H1 (cell line): ENCODE measurements at regions not wholly inside any gene's neighbourhood (a gene's known extent, or its start where the extent isn't known, plus 50 kb on each side); places are given as distances from the start of the nearest gene placed in this dataset.

Source experiments
- CTCF ChIA-PET: fragments of 300-600 bp; sonication (Branson Sonifier 250); formaldehyde crosslinking; loops from one replicate; lab custom pipeline; 2021; ENCODE audit not compliant: partially characterized antibody; lab: Charles Lee
- POLR2A ChIA-PET: fragments of 300-600 bp; sonication (Branson Sonifier 250); formaldehyde crosslinking; loops from one replicate; lab custom pipeline; 2021; ENCODE audit warnings: inconsistent platforms; ENCODE audit not compliant: partially characterized antibody; lab: Charles Lee
- DNase-seq, 2 experiments: peaks; one replicate each; pipeline versions ENCODE4 v3.0.0 to v3.0.0-alpha.2; 2010 to 2022; ENCODE audit warnings: low spot score in 2 of 2, low read depth in 1 of 2, mixed read lengths in 1 of 2
- FAIRE-seq: peaks from 2 replicates; lab custom pipeline; 2011; peaks lifted over from hg19 to GRCh38; lab: Jason Lieb, UNC
- H2AFZ ChIP-seq: 2 replicates; pipeline ENCODE4 v1.8.1; 2012; ENCODE audit warnings: low read length, inconsistent platforms
- H2AK5ac ChIP-seq: 2 replicates; pipeline ENCODE4 v1.6.1; 2013; ENCODE audit warnings: low read depth, low read length
- H2BK120ac ChIP-seq: replicated peaks from 2 replicates; pipeline ENCODE3; 2013; ENCODE audit warnings: low read depth, low read length, inconsistent platforms
- H2BK12ac ChIP-seq: 2 replicates; pipeline ENCODE4 v1.6.1; 2013; ENCODE audit warnings: low read depth, low read length
- H2BK15ac ChIP-seq: 2 replicates; pipeline ENCODE4 v1.6.1; 2013; ENCODE audit warnings: low read length
- H2BK20ac ChIP-seq: 2 replicates; pipeline ENCODE4 v1.6.1; 2013; ENCODE audit warnings: low read length
- H2BK5ac ChIP-seq: 2 replicates; pipeline ENCODE4 v1.6.1; 2013; ENCODE audit warnings: low read depth, low read length
- H3K14ac ChIP-seq: 2 replicates; pipeline ENCODE4 v1.6.1; 2013; ENCODE audit warnings: inconsistent platforms; ENCODE audit not compliant: insufficient read length
- H3K18ac ChIP-seq: 2 replicates; pipeline ENCODE4 v1.6.1; 2013; ENCODE audit warnings: low read length; ENCODE audit errors: extremely low read depth
- H3K23ac ChIP-seq: 2 replicates; pipeline ENCODE4 v1.6.1; 2013; ENCODE audit warnings: inconsistent platforms; ENCODE audit not compliant: insufficient read length
- H3K23me2 ChIP-seq: 2 replicates; pipeline ENCODE4 v1.6.1; 2013; ENCODE audit warnings: low read depth, low read length
- H3K27ac ChIP-seq: 2 replicates; pipeline ENCODE4 v1.6.1; 2011; ENCODE audit warnings: low read depth, low read length, inconsistent platforms
- H3K27me3 ChIP-seq, 4 experiments: replicated peaks in 1 of 4; 1 replicate in 1 of 4; 2 replicates in 3 of 4; pipeline versions ENCODE4 v1.6.1 to v1.8.1; 2011 to 2013; ENCODE audit warnings: low read length in 3 of 4, mild to moderate bottlenecking in 3 of 4, inconsistent platforms in 2 of 4, mixed read lengths in 2 of 4, moderate library complexity in 1 of 4; ENCODE audit not compliant: control insufficient read depth in 3 of 4, insufficient read depth in 3 of 4; ENCODE audit errors: extremely low read depth in 1 of 4
- H3K36me3 ChIP-seq, 4 experiments: 2 replicates each; pipeline versions ENCODE4 v1.6.1 to v1.8.1; 2011 to 2013; ENCODE audit warnings: mild to moderate bottlenecking in 4 of 4, low read length in 3 of 4, moderate library complexity in 2 of 4, control low read depth in 1 of 4, inconsistent platforms in 1 of 4; ENCODE audit not compliant: insufficient read depth in 4 of 4, control insufficient read depth in 2 of 4
- H3K4ac ChIP-seq: replicated peaks from 2 replicates; pipeline ENCODE3; 2013; ENCODE audit warnings: low read length, low read depth, mixed read lengths, inconsistent platforms; ENCODE audit not compliant: insufficient read length
- H3K4me1 ChIP-seq, 4 experiments: replicated peaks in 1 of 4; 1 replicate in 1 of 4; 2 replicates in 3 of 4; pipeline versions ENCODE4 v1.6.1 to v1.8.1; 2011 to 2013; ENCODE audit warnings: low read length in 3 of 4, inconsistent platforms in 2 of 4, mixed read lengths in 1 of 4; ENCODE audit not compliant: insufficient read depth in 4 of 4, control insufficient read depth in 3 of 4
- H3K4me2 ChIP-seq, 2 experiments: 2 replicates each; pipeline versions ENCODE4 v1.6.1 to v1.8.1; 2011 to 2013; ENCODE audit warnings: low read depth in 2 of 2, low read length in 2 of 2, control low read depth in 1 of 2, inconsistent platforms in 1 of 2, mild to moderate bottlenecking in 1 of 2; ENCODE audit not compliant: insufficient read depth in 1 of 2
- H3K4me3 ChIP-seq, 4 experiments: fragments of 200-600, 300-600 bp in 1 of 4; sonication (generic), shearing (Covaris generic), sonication (Bioruptor Twin) in 1 of 4; 2 replicates each; pipeline versions ENCODE4 v1.5.1 to v1.8.1; 2011 to 2016; ENCODE audit warnings: low read length in 4 of 4, low read depth in 3 of 4, control low read depth in 2 of 4, inconsistent platforms in 2 of 4, mild to moderate bottlenecking in 2 of 4, mixed read lengths in 1 of 4, moderate library complexity in 1 of 4; ENCODE audit not compliant: insufficient read depth in 2 of 4; ENCODE audit errors: extremely low read depth in 1 of 4
- H3K56ac ChIP-seq: replicated peaks from 2 replicates; pipeline ENCODE3; 2013; ENCODE audit warnings: low read depth, mild to moderate bottlenecking, mixed read lengths, low read length, inconsistent platforms; ENCODE audit not compliant: insufficient read length
- H3K79me1 ChIP-seq: 2 replicates; pipeline ENCODE4 v1.6.1; 2013; ENCODE audit warnings: low read depth, low read length, control low read depth
- H3K79me2 ChIP-seq, 2 experiments: 2 replicates each; pipeline versions ENCODE4 v1.6.1 to v1.8.1; 2012 to 2013; ENCODE audit warnings: low read length in 2 of 2, mild to moderate bottlenecking in 2 of 2, inconsistent platforms in 1 of 2; ENCODE audit not compliant: insufficient read depth in 2 of 2, control insufficient read depth in 1 of 2
- H3K9ac ChIP-seq, 4 experiments: replicated peaks in 1 of 4; 1 replicate in 1 of 4; 2 replicates in 3 of 4; pipeline versions ENCODE4 v1.6.1 to v1.8.1; 2011 to 2013; ENCODE audit warnings: low read depth in 3 of 4, low read length in 3 of 4, control low read depth in 2 of 4, mild to moderate bottlenecking in 2 of 4, moderate library complexity in 2 of 4, inconsistent platforms in 1 of 4; ENCODE audit errors: extremely low read depth in 1 of 4
- H3K9me3 ChIP-seq, 2 experiments: 2 replicates each; pipeline versions ENCODE4 v1.6.1 to v1.8.1; 2012 to 2013; ENCODE audit warnings: mild to moderate bottlenecking in 2 of 2, moderate library complexity in 2 of 2, control low read depth in 1 of 2, inconsistent platforms in 1 of 2, low read depth in 1 of 2, low read length in 1 of 2, mixed read lengths in 1 of 2; ENCODE audit not compliant: insufficient read depth in 2 of 2
- H4K20me1 ChIP-seq, 2 experiments: replicated peaks in 1 of 2; 2 replicates each; pipeline versions ENCODE3 to v1.8.1; 2011 to 2013; ENCODE audit warnings: inconsistent platforms in 2 of 2, low read length in 2 of 2, mild to moderate bottlenecking in 1 of 2; ENCODE audit not compliant: insufficient read depth in 2 of 2, control insufficient read depth in 1 of 2
- H4K5ac ChIP-seq: 2 replicates; pipeline ENCODE4 v1.6.1; 2013; ENCODE audit warnings: low read length, low read depth, mixed read lengths, inconsistent platforms; ENCODE audit not compliant: insufficient read length
- H4K8ac ChIP-seq: 2 replicates; pipeline ENCODE4 v1.8.0; 2013; ENCODE audit warnings: mild to moderate bottlenecking, moderate library complexity, low read length, inconsistent platforms; ENCODE audit not compliant: insufficient read depth; ENCODE audit errors: extremely low read depth
- H4K91ac ChIP-seq: replicated peaks from 2 replicates; pipeline ENCODE3; 2013; ENCODE audit warnings: low read length, mixed read lengths, inconsistent platforms; ENCODE audit not compliant: insufficient read length
- CHD2 ChIP-seq: IDR thresholded peaks from 2 replicates; pipeline ENCODE4 v1.6.1; 2012; ENCODE audit warnings: low read length, improper control_type of control experiment
- GABPA ChIP-seq: IDR thresholded peaks from 2 replicates; pipeline ENCODE4 v1.6.1; 2011; ENCODE audit warnings: mild to moderate bottlenecking, low read length, moderate library complexity, borderline replicate concordance; ENCODE audit not compliant: insufficient read depth
- HDAC2 ChIP-seq, 2 experiments: fragments of 300-600 bp in 1 of 2; sonication (generic) in 1 of 2; IDR thresholded peaks; 2 replicates each; pipeline ENCODE4 v1.6.1; 2011 to 2012; ENCODE audit warnings: low read depth in 2 of 2, low read length in 2 of 2, mild to moderate bottlenecking in 2 of 2, moderate library complexity in 2 of 2, borderline replicate concordance in 1 of 2, inconsistent platforms in 1 of 2
- HDAC6 ChIP-seq: IDR thresholded peaks from one replicate; pipeline ENCODE4 v1.7.1; 2012; ENCODE audit warnings: low read depth, mild to moderate bottlenecking, inconsistent platforms, low read length, moderate library complexity
- JUN ChIP-seq: IDR thresholded peaks from 2 replicates; pipeline ENCODE4 v1.6.1; 2011; ENCODE audit warnings: low read depth, mild to moderate bottlenecking, improper control_type of control experiment, low read length
- KDM1A ChIP-seq: fragments of 200-600, 300-600 bp; sonication (generic); IDR thresholded peaks from 2 replicates; pipeline ENCODE4 v1.7.1; 2016; ENCODE audit warnings: mild to moderate bottlenecking, low read length, borderline replicate concordance
- RBBP5 ChIP-seq: IDR thresholded peaks from 2 replicates; pipeline ENCODE4 v1.7.1; 2012; ENCODE audit warnings: low read depth, mild to moderate bottlenecking, inconsistent platforms, low read length, moderate library complexity, borderline replicate concordance
- SRF ChIP-seq: IDR thresholded peaks from 2 replicates; pipeline ENCODE4 v1.6.1; 2011; ENCODE audit warnings: mild to moderate bottlenecking, low read depth, low read length, moderate library complexity
- TEAD4 ChIP-seq: IDR thresholded peaks from 2 replicates; pipeline ENCODE4 v1.6.1; 2012; ENCODE audit warnings: low read depth, low read length, inconsistent platforms, mixed read lengths
- WGBS, 2 experiments: shearing (Covaris generic) in 1 of 2; methylation state at CpG; one replicate each; pipeline versions ENCODE4 v1.1.6 to v1.1.7; 2013 to 2015; ENCODE audit warnings: low lambda C conversion rate in 2 of 2, mixed read lengths in 2 of 2, inconsistent platforms in 1 of 2, low coverage in 1 of 2, missing lambda C conversion rate in 1 of 2; ENCODE audit not compliant: insufficient replicate concordance in 2 of 2, insufficient coverage in 1 of 2, insufficient read length in 1 of 2; ENCODE audit errors: extremely low coverage in 1 of 2, missing lambda C conversion rate in 1 of 2; 5-methylcytosine and 5-hydroxymethylcytosine counted together
- TF ChIP-seq, protein P1 (sequence below): IDR thresholded peaks from 2 replicates; pipeline ENCODE4 v1.6.1; 2012; ENCODE audit warnings: inconsistent platforms

DNA sequence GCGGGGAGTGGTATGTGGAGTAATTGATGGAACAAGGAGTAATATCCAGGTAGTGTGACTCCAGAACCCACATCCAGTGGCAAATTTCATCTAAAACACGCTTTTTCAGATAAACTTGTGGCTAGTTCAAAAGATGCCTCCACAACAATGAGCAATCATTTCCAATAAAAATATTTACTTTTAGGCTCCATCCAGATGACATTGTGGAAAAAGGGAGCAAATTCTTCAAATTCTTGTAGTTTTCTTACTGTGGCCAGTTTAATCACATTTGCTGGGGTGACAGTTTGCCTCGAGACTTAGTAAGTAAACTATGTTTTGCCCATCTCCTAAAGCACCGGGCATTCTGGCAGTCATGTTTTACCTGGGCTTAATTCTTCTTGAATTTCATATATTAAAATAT, 243.6 kb downstream of the IRS1 start:
- H2AFZ ChIP-seq, result no peak overlapping the region
- FAIRE-seq, result no peak
- TF ChIP-seq RBBP5, result no peak
- TF ChIP-seq TEAD4, result no peak
- TF ChIP-seq CHD2, result no peak
- TF ChIP-seq SRF, result no peak
- no peak for TF ChIP-seq HDAC6
- TF ChIP-seq JUN, result no peak
- TF ChIP-seq HDAC2 (IDR thresholded peaks at IDR 0.05; ENCODE audit: borderline replicate concordance in 1 of 2, low read depth in 2 of 2, low read length in 2 of 2), result no peak
- TF ChIP-seq GABPA, result no peak
- no peak for TF ChIP-seq KDM1A
- TF ChIP-seq, protein P1, sequence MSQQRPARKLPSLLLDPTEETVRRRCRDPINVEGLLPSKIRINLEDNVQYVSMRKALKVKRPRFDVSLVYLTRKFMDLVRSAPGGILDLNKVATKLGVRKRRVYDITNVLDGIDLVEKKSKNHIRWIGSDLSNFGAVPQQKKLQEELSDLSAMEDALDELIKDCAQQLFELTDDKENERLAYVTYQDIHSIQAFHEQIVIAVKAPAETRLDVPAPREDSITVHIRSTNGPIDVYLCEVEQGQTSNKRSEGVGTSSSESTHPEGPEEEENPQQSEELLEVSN, result no peak

More for the DNA sequence above, 243.6 kb downstream of the IRS1 start:
- no peak overlapping the region for H4K5ac ChIP-seq
- H2BK20ac ChIP-seq, result no peak overlapping the region
- no peak overlapping the region for H2BK120ac ChIP-seq
- no peak overlapping the region for H2BK15ac ChIP-seq
- H2BK5ac ChIP-seq, result no peak overlapping the region
- no peak overlapping the region for H3K4me3 ChIP-seq
- H3K79me2 ChIP-seq, result no peaks in the 10 kb centered on the region
- no peak overlapping the region for H4K91ac ChIP-seq
- no peak overlapping the region for H3K9ac ChIP-seq
- ChIA-PET CTCF (no interaction called here), POLR2A (no interaction called here)
- H3K4me2 ChIP-seq, result no peak overlapping the region
- no peak overlapping the region for H3K18ac ChIP-seq
- H3K36me3 ChIP-seq, result no peaks in the 10 kb centered on the region
- H2AK5ac ChIP-seq, result no peak overlapping the region
- H3K9me3 ChIP-seq, result no peaks in the 10 kb centered on the region; a peak in 1 of 4 replicates
- WGBS, 2 experiments, result 96% methylated on average over 4 of the region's 4 CpGs; no CpG with 5 or more reads in 1 of the 2 experiments
- no peak overlapping the region for H3K14ac ChIP-seq
- no peak for DNase-seq
- no peak overlapping the region for H3K27ac ChIP-seq
- H3K56ac ChIP-seq, result no peak overlapping the region
- H3K79me1 ChIP-seq, result no peaks in the 10 kb centered on the region
- H2BK12ac ChIP-seq, result no peak overlapping the region
- H4K20me1 ChIP-seq, result no peaks in the 10 kb centered on the region
- no peak overlapping the region for H3K4ac ChIP-seq
- no peak overlapping the region for H4K8ac ChIP-seq
- H3K23me2 ChIP-seq, result no peaks in the 10 kb centered on the region
- H3K23ac ChIP-seq, result no peak overlapping the region
- no peaks in the 10 kb centered on the region for H3K27me3 ChIP-seq
- no peaks in the 10 kb centered on the region for H3K4me1 ChIP-seq
